ENCODE measurements at regions not wholly inside any gene's neighbourhood (a gene's known extent, or its start where the extent isn't known, plus 50 kb on each side); places are given as distances from the start of the nearest gene placed in this dataset.

GRCh38 chr11:47904808-47905207 is 56.7 kb upstream of the NUP160 start:
- Histone ChIP-seq H2AFZ (ENCODE audit: low read length) (no peak overlapping the region), H3K4me1 (ENCODE audit: insufficient read depth, low read length) (0 out of 2 replicates have a peak, but pooled peaks cover 5% of the 10 kb centered on the region), H3K9ac (ENCODE audit: insufficient read depth, low read depth, low read length) (no peak overlapping the region), H3K27me3 (ENCODE audit: control insufficient read depth in 1 of 2, insufficient read depth in 2 of 2, low read length in 2 of 2) (no peaks in the 10 kb centered on the region), H3K4me2 (ENCODE audit: low read depth, low read length) (no peak overlapping the region), H3K9me3 (ENCODE audit: low read length) (no peaks in the 10 kb centered on the region), H4K20me1 (ENCODE audit: insufficient read depth, low read length) (no peaks in the 10 kb centered on the region), H3K79me2 (ENCODE audit: insufficient read depth, low read length) (no peaks in the 10 kb centered on the region), H3K36me3 (replicated peaks in 1 of 2; ENCODE audit: control insufficient read depth in 1 of 2, insufficient read depth in 2 of 2, low read length in 2 of 2) (no peaks in the 10 kb centered on the region), H3K27ac (ENCODE audit: extremely low read length, insufficient read depth, low read length) (no peak overlapping the region), H3K4me3 (replicated peaks in 1 of 3; ENCODE audit: insufficient read depth in 1 of 3, low read depth in 2 of 3, low read length in 3 of 3) (no peak overlapping the region)
- BruUV-seq (replicated peaks) = no TSS peak
- ATAC-seq = no peak
- intact Hi-C loops (cut with micrococcal nuclease; ENCODE audit: unreplicated experiment) (no loop called here), in situ Hi-C loops (cut with HindIII; ENCODE audit: extremely low pct_ligation_motif_present, low pct_unique_long_range_greater_than_20kb) (no loop called here)
- TF ChIP-seq ZNF549 (CRISPR knock-in tag; IDR thresholded peaks at IDR 0.05) (no peak), MYC (CRISPR knock-in tag; IDR thresholded peaks at IDR 0.05; ENCODE audit: borderline replicate concordance) (no peak)
- DNase-seq (ENCODE audit: low spot score) = no peak
- CTCF ChIA-PET (ENCODE audit: low intra/inter-chr PET ratio, low total read pairs) = no interaction called here
- POLR2A ChIA-PET = no interaction called here
- WGBS (ENCODE audit: low lambda C conversion rate) = 78% methylated on average over 9 of the region's 9 CpGs
- FAIRE-seq = no peak

- Histone ChIP-seq H4K20me1 (ENCODE audit: insufficient read depth, low read length) (no peaks in the 10 kb centered on the region), H3K79me2 (ENCODE audit: insufficient read depth, low read length) (no peaks in the 10 kb centered on the region), H3K9me3 (ENCODE audit: low read length) (no peaks in the 10 kb centered on the region), H3K4me2 (ENCODE audit: low read depth, low read length) (no peak overlapping the region), H2AFZ (ENCODE audit: low read length) (no peak overlapping the region), H3K36me3 (replicated peaks in 1 of 2; ENCODE audit: control insufficient read depth in 1 of 2, insufficient read depth in 2 of 2, low read length in 2 of 2) (no peaks in the 10 kb centered on the region), H3K9ac (ENCODE audit: insufficient read depth, low read depth, low read length) (no peak overlapping the region), H3K27me3 (ENCODE audit: control insufficient read depth in 1 of 2, insufficient read depth in 2 of 2, low read length in 2 of 2) (no peaks in the 10 kb centered on the region; a peak in 1 of 5 replicates), H3K27ac (ENCODE audit: extremely low read length, insufficient read depth, low read length) (no peak overlapping the region), H3K4me1 (ENCODE audit: insufficient read depth, low read length) (0 out of 2 replicates have a peak, but pooled peaks cover 5% of the 10 kb centered on the region), H3K4me3 (replicated peaks in 1 of 3; ENCODE audit: insufficient read depth in 1 of 3, low read depth in 2 of 3, low read length in 3 of 3) (no peak overlapping the region)
- in situ Hi-C loops (cut with HindIII; ENCODE audit: extremely low pct_ligation_motif_present, low pct_unique_long_range_greater_than_20kb) (no loop called here), intact Hi-C loops (cut with micrococcal nuclease; ENCODE audit: unreplicated experiment) (no loop called here)
- WGBS (ENCODE audit: low lambda C conversion rate) = 53% methylated on average over 3 of the region's 3 CpGs
- POLR2A ChIA-PET = no interaction called here
- FAIRE-seq (no peak), DNase-seq (ENCODE audit: low spot score) (no peak), ATAC-seq (no peak)
- BruUV-seq (replicated peaks) = no TSS peak
- CTCF ChIA-PET (ENCODE audit: low intra/inter-chr PET ratio, low total read pairs) = no interaction called here
- TF ChIP-seq MTA1 (CRISPR knock-in tag; IDR thresholded peaks at IDR 0.05; ENCODE audit: borderline replicate concordance) (no peak), GLMP (CRISPR knock-in tag; IDR thresholded peaks at IDR 0.05; ENCODE audit: borderline replicate concordance) (no peak), PAXIP1 (CRISPR knock-in tag; conservative IDR thresholded peaks at IDR 0.05) (no peak), REST (IDR thresholded peaks at IDR 0.05; ENCODE audit: borderline replicate concordance in 1 of 2, low read depth in 1 of 2, low read length in 2 of 2) (no peak)
These were observed 55.9 kb upstream of the NUP160 start for GRCh38 chr11:47904048-47904447.

Data from HepG2 (cell line).